K562 (cell line): ENCODE measurements at regions not wholly inside any gene's neighbourhood (a gene's known extent, or its start where the extent isn't known, plus 50 kb on each side); places are given as distances from the start of the nearest gene placed in this dataset.

Experiments used
- ATAC-seq: fragments of 200-7000 bp; cut with Tn5 transposase; 3 replicates; pipeline ENCODE4 v1.9.1; 2020; ENCODE audit warnings: moderate library complexity
- BruUV-seq: library from RNA; stranded (reverse); fragments of 400-500 nt; replicated peaks from 2 replicates; lab custom pipeline; 2021; lab: Mats Ljungman, UMichigan
- CTCF ChIA-PET: fragments of 300-600 bp; formaldehyde crosslinking; extraction: SDS; loops from one replicate; lab custom pipeline; 2021; ENCODE audit warnings: low intra/inter-chr PET ratio; lab: Yijun Ruan, JAX
- POLR2A ChIA-PET: fragments of 300-600, 350-650 bp; sonication (Branson Sonifier 250); formaldehyde crosslinking; extraction: SDS; loops from one replicate; lab custom pipeline; 2021; ENCODE audit warnings: antibody characterized with exemption, inconsistent platforms; lab: Yijun Ruan, JAX
- DNase-seq, 4 experiments: peaks; one replicate each; pipeline versions ENCODE4 v3.0.0 to v3.0.0-alpha.2; 2011 to 2018; ENCODE audit warnings: low spot score in 3 of 4, mixed read lengths in 3 of 4; ENCODE audit errors: extremely low read depth in 1 of 4
- FAIRE-seq: peaks from 2 replicates; lab custom pipeline; 2011; peaks lifted over from hg19 to GRCh38; lab: Jason Lieb, UNC
- H2AFZ ChIP-seq: 2 replicates; pipeline ENCODE4 v1.6.0; 2011; ENCODE audit warnings: low read depth, low read length, control low read depth, inconsistent platforms
- H3K27ac ChIP-seq: fragments of 200-600 bp; 3 replicates; pipeline ENCODE4 v1.8.0; 2011; ENCODE audit warnings: low read depth, mild to moderate bottlenecking, control low read depth, inconsistent platforms, low read length, moderate library complexity, mixed read lengths; ENCODE audit errors: extremely low read depth
- H3K27me3 ChIP-seq, 2 experiments: fragments of 300-600 bp in 1 of 2; 2 replicates in 1 of 2; 3 replicates in 1 of 2; pipeline versions ENCODE4 v1.6.0 to v1.8.0; 2011; ENCODE audit warnings: inconsistent platforms in 2 of 2, low read length in 2 of 2, mild to moderate bottlenecking in 1 of 2, mixed read lengths in 1 of 2, moderate library complexity in 1 of 2; ENCODE audit not compliant: control insufficient read depth in 2 of 2, insufficient read depth in 2 of 2
- H3K36me3 ChIP-seq: fragments of 300-600 bp; 3 replicates; pipeline ENCODE4 v1.8.0; 2011; ENCODE audit warnings: mild to moderate bottlenecking, low read length, inconsistent platforms; ENCODE audit not compliant: control insufficient read depth, insufficient read depth
- H3K4me1 ChIP-seq, 2 experiments: fragments of 200-600 bp in 1 of 2; replicated peaks in 1 of 2; 2 replicates in 1 of 2; 3 replicates in 1 of 2; pipeline versions ENCODE4 v1.5.1 to v1.8.0; 2011; ENCODE audit warnings: inconsistent platforms in 2 of 2, low read length in 2 of 2, mild to moderate bottlenecking in 1 of 2, mixed read lengths in 1 of 2, moderate library complexity in 1 of 2; ENCODE audit not compliant: control insufficient read depth in 2 of 2, insufficient read depth in 2 of 2
- H3K4me2 ChIP-seq: 2 replicates; pipeline ENCODE4 v1.6.1; 2011; ENCODE audit warnings: low read length, control low read depth, inconsistent platforms, mixed read lengths; ENCODE audit not compliant: insufficient read depth
- H3K4me3 ChIP-seq: fragments of 200-600 bp; sonication (generic), shearing (Covaris generic); 2 replicates; pipeline ENCODE4 v1.5.1; 2016; ENCODE audit warnings: control low read depth, inconsistent platforms
- H3K79me2 ChIP-seq: fragments of 200-600 bp; 3 replicates; pipeline ENCODE4 v1.8.0; 2011; ENCODE audit warnings: low read length, inconsistent platforms; ENCODE audit not compliant: control insufficient read depth, insufficient read depth
- H3K9ac ChIP-seq, 2 experiments: 2 replicates each; pipeline versions ENCODE4 v1.6.0 to v1.6.1; 2011; ENCODE audit warnings: low read depth in 2 of 2, low read length in 2 of 2, control low read depth in 1 of 2, inconsistent platforms in 1 of 2, mild to moderate bottlenecking in 1 of 2, mixed read lengths in 1 of 2; ENCODE audit not compliant: insufficient read depth in 1 of 2
- H3K9me1 ChIP-seq: one replicate; pipeline ENCODE4 v1.6.0; 2011; ENCODE audit warnings: inconsistent platforms, mild to moderate bottlenecking, low read length, moderate library complexity; ENCODE audit not compliant: control insufficient read depth, insufficient read depth
- H3K9me3 ChIP-seq: replicated peaks from 2 replicates; pipeline ENCODE4 v1.5.1; 2011; ENCODE audit warnings: low read depth, low read length, inconsistent platforms; ENCODE audit not compliant: control insufficient read depth, insufficient read depth
- H4K20me1 ChIP-seq: replicated peaks from 2 replicates; pipeline ENCODE4 v1.6.1; 2011; ENCODE audit warnings: low read length, inconsistent platforms, mixed read lengths; ENCODE audit not compliant: control insufficient read depth, insufficient read depth
- CBX1 ChIP-seq: sonication (generic); IDR thresholded peaks from 2 replicates; pipeline ENCODE4 v1.6.1; 2016; ENCODE audit warnings: antibody characterized with exemption, low read depth, mild to moderate bottlenecking
- SAP30 ChIP-seq: fragments of 200-600 bp; sonication (generic); IDR thresholded peaks from 2 replicates; pipeline ENCODE4 v1.6.1; 2012; ENCODE audit warnings: borderline replicate concordance, low read depth, mild to moderate bottlenecking, moderate library complexity, low read length, control low read depth, inconsistent platforms; ENCODE audit not compliant: insufficient read depth, poor library complexity, severe bottlenecking
- WGBS: fragments of 100-300 bp; shearing (Covaris generic); methylation state at CpG from one replicate; pipeline ENCODE4 v1.1.6; 2016; ENCODE audit warnings: low coverage, mixed read lengths; ENCODE audit not compliant: insufficient coverage; ENCODE audit errors: missing lambda C conversion rate; 5-methylcytosine and 5-hydroxymethylcytosine counted together
- in situ Hi-C: fragments of 300-500 bp; cut with MboI; formaldehyde crosslinking; loops from 4 replicates; pipeline ENCODE4 v1.15.0; 2018; ENCODE audit warnings: inconsistent platforms, mixed read lengths
- intact Hi-C: fragments of 100-400 bp; cut with micrococcal nuclease; formaldehyde crosslinking; loops from 2 replicates; pipeline ENCODE4 v1.14.2; 2022
- TF ChIP-seq, protein P1 (sequence below): fragments of 450-650 bp; IDR thresholded peaks from 2 replicates; pipeline ENCODE4 v1.7.0; 2016; ENCODE audit warnings: borderline replicate concordance
- TF ChIP-seq, protein P2 (sequence below): fragments of 450-650 bp; formaldehyde crosslinking; IDR thresholded peaks from 2 replicates; pipeline ENCODE4 v1.4.0; 2020; ENCODE audit warnings: mild to moderate bottlenecking, moderate library complexity

DNA sequence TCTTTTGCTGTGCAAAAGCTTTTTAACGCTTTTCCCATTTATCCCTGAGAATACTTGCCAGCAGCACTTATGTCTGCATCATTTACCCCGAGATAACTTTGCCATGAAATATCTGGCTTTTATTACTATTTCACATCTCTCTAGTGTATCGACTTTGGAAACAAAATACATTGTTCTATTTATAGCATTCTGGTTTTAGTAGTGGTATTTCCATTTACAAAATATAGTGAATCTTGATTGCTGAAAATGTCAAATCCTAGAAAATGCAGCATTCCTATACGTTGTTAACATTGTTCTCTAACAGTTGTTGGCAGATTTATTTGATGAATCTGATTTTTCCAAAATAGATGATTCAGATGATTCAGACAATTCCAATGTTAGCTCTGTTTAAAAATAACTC lies 189.3 kb upstream of the SPRY2 start:
- no peaks in the 10 kb centered on the region for H3K9me1 ChIP-seq
- no peak for DNase-seq
- no peak for ATAC-seq
- in situ Hi-C loops, result no loop called here
- H2AFZ ChIP-seq, result no peak overlapping the region
- intact Hi-C loops, result no loop called here
- WGBS, result 1% methylated on average over 4 of the region's 4 CpGs
- H3K79me2 ChIP-seq, result no peaks in the 10 kb centered on the region
- no peak overlapping the region for H3K27ac ChIP-seq
- H3K9me3 ChIP-seq, result peaks cover 3% of the 10 kb centered on the region
- H3K4me3 ChIP-seq, result no peak overlapping the region
- POLR2A ChIA-PET, result no interaction called here
- FAIRE-seq, result no peak
- H4K20me1 ChIP-seq, result no peaks in the 10 kb centered on the region
- no peak for TF ChIP-seq SAP30
- TF ChIP-seq CBX1, result no peak
- TF ChIP-seq, protein P1, sequence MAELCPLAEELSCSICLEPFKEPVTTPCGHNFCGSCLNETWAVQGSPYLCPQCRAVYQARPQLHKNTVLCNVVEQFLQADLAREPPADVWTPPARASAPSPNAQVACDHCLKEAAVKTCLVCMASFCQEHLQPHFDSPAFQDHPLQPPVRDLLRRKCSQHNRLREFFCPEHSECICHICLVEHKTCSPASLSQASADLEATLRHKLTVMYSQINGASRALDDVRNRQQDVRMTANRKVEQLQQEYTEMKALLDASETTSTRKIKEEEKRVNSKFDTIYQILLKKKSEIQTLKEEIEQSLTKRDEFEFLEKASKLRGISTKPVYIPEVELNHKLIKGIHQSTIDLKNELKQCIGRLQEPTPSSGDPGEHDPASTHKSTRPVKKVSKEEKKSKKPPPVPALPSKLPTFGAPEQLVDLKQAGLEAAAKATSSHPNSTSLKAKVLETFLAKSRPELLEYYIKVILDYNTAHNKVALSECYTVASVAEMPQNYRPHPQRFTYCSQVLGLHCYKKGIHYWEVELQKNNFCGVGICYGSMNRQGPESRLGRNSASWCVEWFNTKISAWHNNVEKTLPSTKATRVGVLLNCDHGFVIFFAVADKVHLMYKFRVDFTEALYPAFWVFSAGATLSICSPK, result no peak
- TF ChIP-seq, protein P2, sequence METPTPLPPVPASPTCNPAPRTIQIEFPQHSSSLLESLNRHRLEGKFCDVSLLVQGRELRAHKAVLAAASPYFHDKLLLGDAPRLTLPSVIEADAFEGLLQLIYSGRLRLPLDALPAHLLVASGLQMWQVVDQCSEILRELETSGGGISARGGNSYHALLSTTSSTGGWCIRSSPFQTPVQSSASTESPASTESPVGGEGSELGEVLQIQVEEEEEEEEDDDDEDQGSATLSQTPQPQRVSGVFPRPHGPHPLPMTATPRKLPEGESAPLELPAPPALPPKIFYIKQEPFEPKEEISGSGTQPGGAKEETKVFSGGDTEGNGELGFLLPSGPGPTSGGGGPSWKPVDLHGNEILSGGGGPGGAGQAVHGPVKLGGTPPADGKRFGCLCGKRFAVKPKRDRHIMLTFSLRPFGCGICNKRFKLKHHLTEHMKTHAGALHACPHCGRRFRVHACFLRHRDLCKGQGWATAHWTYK (CRISPR knock-in tag), result no peak
- TF ChIP-seq, all 486 proteins: peak for 0
- no peaks in the 10 kb centered on the region for H3K27me3 ChIP-seq
- CTCF ChIA-PET, result no interaction called here
- no peak overlapping the region for H3K9ac ChIP-seq
- H3K36me3 ChIP-seq, result no peaks in the 10 kb centered on the region
- no peaks in the 10 kb centered on the region for H3K4me1 ChIP-seq
- H3K4me2 ChIP-seq, result no peak overlapping the region
- BruUV-seq, result no TSS peak
